ENCODE measurements at regions not wholly inside any gene's neighbourhood (a gene's known extent, or its start where the extent isn't known, plus 50 kb on each side); places are given as distances from the start of the nearest gene placed in this dataset.

- intact Hi-C loops (cut with DNase I), result no loop called here
- no peaks in the 10 kb centered on the region for H3K4me1 ChIP-seq (ENCODE audit: insufficient read depth)
- no peak for TF ChIP-seq CTCF (IDR thresholded peaks at IDR 0.05)
- no peak for TF ChIP-seq EP300 (IDR thresholded peaks at IDR 0.05)
- TF ChIP-seq POLR2A (IDR thresholded peaks at IDR 0.05), result no peak
- no peaks in the 10 kb centered on the region for H3K9me3 ChIP-seq
- WGBS, 3 donors, result 86 to 90% (median 86%) methylated on average over 16 of the region's 16 CpGs
- no peak for DNase-seq
- no peaks in the 10 kb centered on the region for H3K36me3 ChIP-seq
- no peaks in the 10 kb centered on the region for H3K27me3 ChIP-seq
- H3K4me3 ChIP-seq, result no peak overlapping the region
- no peak overlapping the region for H3K27ac ChIP-seq
These were observed 555.3 kb upstream of the CELF2 start for GRCh38 chr10:10462151-10462941.

GRCh38 chr10:10471758-10472157 is 545.9 kb upstream of the CELF2 start:
- DNase-seq, result no peak
- H3K4me3 ChIP-seq, result no peak overlapping the region
- no peaks in the 10 kb centered on the region for H3K9me3 ChIP-seq
- H3K36me3 ChIP-seq, result no peaks in the 10 kb centered on the region
- no peaks in the 10 kb centered on the region for H3K27me3 ChIP-seq
- intact Hi-C loops (cut with DNase I), result no loop called here
- TF ChIP-seq POLR2A (IDR thresholded peaks at IDR 0.05) (no peak), CTCF (IDR thresholded peaks at IDR 0.05) (no peak), EP300 (IDR thresholded peaks at IDR 0.05) (no peak)
- 80 to 97% (median 96%) methylated on average over 1 of the region's 1 CpG for WGBS, 3 donors
- no peak overlapping the region for H3K27ac ChIP-seq
- H3K4me1 ChIP-seq (ENCODE audit: insufficient read depth), result no peaks in the 10 kb centered on the region

- no peak for TF ChIP-seq EP300 (IDR thresholded peaks at IDR 0.05)
- TF ChIP-seq CTCF (IDR thresholded peaks at IDR 0.05), result no peak
- TF ChIP-seq POLR2A (IDR thresholded peaks at IDR 0.05), result no peak
- no peak for DNase-seq
- H3K4me1 ChIP-seq (ENCODE audit: insufficient read depth), result no peaks in the 10 kb centered on the region
- H3K36me3 ChIP-seq, result no peaks in the 10 kb centered on the region
- WGBS, 3 donors, result 27 to 67% (median 59%) methylated on average over 2 of the region's 2 CpGs
- no peak overlapping the region for H3K4me3 ChIP-seq
- no peaks in the 10 kb centered on the region for H3K9me3 ChIP-seq
- no peak overlapping the region for H3K27ac ChIP-seq
- no peaks in the 10 kb centered on the region for H3K27me3 ChIP-seq
- intact Hi-C loops (cut with DNase I), result no loop called here
These were observed 541.9 kb upstream of the CELF2 start for GRCh38 chr10:10475812-10476211.

- no peaks in the 10 kb centered on the region for H3K36me3 ChIP-seq
- no peaks in the 10 kb centered on the region for H3K9me3 ChIP-seq
- intact Hi-C loops (cut with DNase I), result no loop called here
- TF ChIP-seq CTCF (IDR thresholded peaks at IDR 0.05) (no peak), POLR2A (IDR thresholded peaks at IDR 0.05) (no peak), EP300 (IDR thresholded peaks at IDR 0.05) (no peak)
- WGBS, 3 donors, result 81 to 86% (median 82%) methylated on average over 2 of the region's 2 CpGs
- H3K27ac ChIP-seq, result no peak overlapping the region
- H3K4me3 ChIP-seq, result no peak overlapping the region
- no peaks in the 10 kb centered on the region for H3K4me1 ChIP-seq (ENCODE audit: insufficient read depth)
- no peak for DNase-seq
- no peaks in the 10 kb centered on the region for H3K27me3 ChIP-seq
These were observed 539.8 kb upstream of the CELF2 start for GRCh38 chr10:10477844-10478243.
